IgD-negative memory B cell (primary cell): ENCODE measurements at regions not wholly inside any gene's neighbourhood (a gene's known extent, or its start where the extent isn't known, plus 50 kb on each side); places are given as distances from the start of the nearest gene placed in this dataset.

Source experiments
- H3K27ac Mint-ChIP-seq, 3 donors: one replicate each; pipeline ENCODE4 v1.8.0; 2020 to 2022; ENCODE audit warnings: mild to moderate bottlenecking in 3 of 3, mixed read lengths in 3 of 3, moderate library complexity in 1 of 3
- H3K27me3 Mint-ChIP-seq: one replicate; pipeline ENCODE4 v1.8.0; 2021; ENCODE audit warnings: mixed read lengths
- H3K36me3 Mint-ChIP-seq: one replicate; pipeline ENCODE4 v1.8.0; 2020; ENCODE audit warnings: mild to moderate bottlenecking, mixed read lengths
- H3K4me1 Mint-ChIP-seq, 3 donors: one replicate each; pipeline ENCODE4 v1.8.0; 2020 to 2022; ENCODE audit warnings: mixed read lengths in 3 of 3, mild to moderate bottlenecking in 1 of 3
- H3K4me3 Mint-ChIP-seq, 4 donors: one replicate each; pipeline ENCODE4 v1.8.0; 2020 to 2022; ENCODE audit warnings: mild to moderate bottlenecking in 4 of 4, mixed read lengths in 4 of 4, moderate library complexity in 3 of 4
- H3K9me3 Mint-ChIP-seq, 3 donors: one replicate each; pipeline ENCODE4 v1.8.0; 2020 to 2021; ENCODE audit warnings: mixed read lengths in 3 of 3, mild to moderate bottlenecking in 1 of 3

DNA sequence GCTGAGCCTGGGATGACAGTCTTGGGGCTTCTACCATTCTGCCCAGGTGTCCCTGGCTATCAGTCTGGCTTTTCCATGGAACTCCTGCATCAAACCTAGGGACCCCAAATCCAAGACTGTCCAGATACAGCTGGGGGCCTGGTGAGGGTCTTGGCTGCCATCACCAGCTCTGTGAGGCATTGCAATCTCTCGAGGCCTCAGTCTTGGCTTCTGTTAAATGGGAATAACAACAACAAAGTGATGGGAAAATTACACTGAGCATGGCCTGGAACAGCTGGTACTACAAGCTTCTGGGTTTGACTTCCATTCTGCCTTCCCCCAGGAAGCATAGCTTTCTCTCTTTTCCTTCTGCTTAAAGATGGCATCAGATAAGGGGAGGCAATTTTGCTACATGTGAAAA lies 50.0 kb upstream of the LCTL start:
- Mint-ChIP-seq H3K27me3 (peaks cover 2% of the 10 kb centered on the region), H3K4me3 (no peak overlapping the region), H3K27ac (no peak overlapping the region), H3K4me1 (peaks cover 12 to 14% (median 13%) of the 10 kb centered on the region in 3 donors), H3K9me3 (no peaks in the 10 kb centered on the region), H3K36me3 (no peaks in the 10 kb centered on the region)

GRCh38 chr15:66617137-66618090 lies 51.6 kb upstream of the LCTL start:
- Mint-ChIP-seq H3K36me3 (peaks cover under 1% of the 10 kb centered on the region), H3K27ac (no peak overlapping the region), H3K27me3 (peaks cover 12% of the 10 kb centered on the region), H3K4me1 (peaks cover 12 to 14% (median 13%) of the 10 kb centered on the region in 3 donors), H3K9me3 (no peaks in the 10 kb centered on the region), H3K4me3 (peak overlapping the region in 2 of 4 donors; percentile 36 to 47)

DNA sequence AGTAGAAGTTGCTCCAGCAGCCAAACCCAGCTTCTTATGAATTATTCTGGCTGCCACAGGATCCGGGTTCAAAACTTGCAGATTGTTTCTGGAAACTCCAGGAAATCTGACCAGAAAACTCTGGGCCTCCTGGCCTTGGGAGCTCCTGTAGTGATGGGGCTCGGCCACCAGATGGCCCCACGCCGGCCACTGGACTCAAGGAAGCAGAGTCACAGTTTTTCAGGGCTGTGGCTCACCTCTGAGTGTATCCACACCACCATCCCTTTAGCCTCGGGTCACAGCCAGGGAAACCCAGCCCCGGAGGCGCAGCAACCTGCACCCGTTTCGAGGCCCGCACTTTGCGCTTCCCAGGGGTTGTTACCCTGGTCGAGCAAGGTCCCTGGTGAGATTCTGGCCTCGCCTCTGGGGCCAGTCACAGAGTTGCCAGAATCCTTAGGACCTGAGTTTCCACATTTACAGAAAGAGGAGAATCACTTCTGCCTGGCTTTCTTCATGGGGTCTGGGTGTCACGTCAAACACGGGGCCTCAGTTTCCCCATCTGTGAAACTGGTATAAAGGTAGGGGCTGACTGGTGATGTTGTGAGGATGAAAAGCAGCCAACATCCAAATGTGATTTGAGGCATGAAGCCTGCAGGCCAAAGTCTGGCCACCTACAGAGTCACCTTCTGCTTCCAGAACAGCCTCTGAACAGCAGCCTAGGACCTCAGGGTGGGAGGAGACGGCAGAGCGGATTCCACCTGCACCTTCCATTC lies 53.5 kb upstream of the LCTL start:
- H3K4me1 Mint-ChIP-seq: peaks cover 10 to 14% (median 10%) of the 10 kb centered on the region in 3 donors
- H3K4me3 Mint-ChIP-seq: no peak overlapping the region
- no peaks in the 10 kb centered on the region for H3K9me3 Mint-ChIP-seq
- peaks cover 1% of the 10 kb centered on the region for H3K36me3 Mint-ChIP-seq
- H3K27me3 Mint-ChIP-seq: peaks cover 22% of the 10 kb centered on the region
- no peak overlapping the region for H3K27ac Mint-ChIP-seq

DNA sequence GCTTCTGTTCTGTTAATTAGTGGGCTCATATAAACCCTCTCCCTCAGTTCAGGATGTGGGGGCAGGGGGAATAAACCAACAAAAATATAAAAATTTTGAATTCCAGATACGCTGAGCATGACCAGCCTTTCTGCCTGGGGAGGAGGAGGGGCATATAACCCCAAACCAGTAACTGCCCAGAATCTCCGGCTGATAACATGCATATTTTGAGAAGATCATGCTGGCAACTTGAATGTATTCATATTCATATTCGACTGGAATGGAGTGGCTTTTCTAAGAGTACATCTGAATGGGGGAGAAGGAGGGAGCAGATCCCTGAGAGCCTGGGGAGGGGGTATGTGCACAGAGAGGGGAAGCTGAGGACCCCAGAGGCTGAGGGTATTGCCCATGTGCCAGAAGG lies 54.5 kb upstream of the LCTL start:
- H3K36me3 Mint-ChIP-seq: peaks cover 1% of the 10 kb centered on the region
- H3K4me1 Mint-ChIP-seq: peaks cover 10% of the 10 kb centered on the region in 3 donors
- H3K9me3 Mint-ChIP-seq: no peaks in the 10 kb centered on the region
- H3K4me3 Mint-ChIP-seq: no peak overlapping the region
- peaks cover 22% of the 10 kb centered on the region for H3K27me3 Mint-ChIP-seq
- no peak overlapping the region for H3K27ac Mint-ChIP-seq

DNA sequence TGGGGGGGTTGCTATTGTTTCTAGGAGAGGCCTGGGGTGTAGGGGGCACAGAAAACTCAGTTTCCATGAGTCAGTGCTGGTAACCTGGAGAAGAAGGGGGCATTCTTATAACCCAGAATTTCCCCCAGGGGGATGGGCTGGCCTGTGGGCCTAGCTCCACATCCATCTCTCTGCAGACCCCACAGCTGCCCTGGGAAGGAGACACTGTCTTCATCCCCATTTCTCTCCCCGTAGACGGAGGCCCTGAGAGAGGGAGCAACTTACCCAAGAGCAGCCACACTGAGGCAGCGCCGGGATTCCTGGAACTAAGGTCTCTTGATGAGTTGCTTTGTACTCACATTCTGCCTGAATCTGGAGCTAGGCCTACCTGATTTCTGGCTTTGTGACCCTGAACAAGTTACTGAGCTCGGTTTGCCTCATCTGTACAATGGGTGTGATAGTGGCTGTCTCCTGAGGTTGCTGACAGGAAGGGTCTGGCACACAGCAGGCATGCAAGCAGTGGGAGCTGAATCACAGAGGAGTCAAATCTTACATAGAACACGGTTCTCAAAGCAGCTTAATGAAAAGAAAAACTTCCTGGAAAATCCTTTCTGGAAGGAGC lies 55.0 kb upstream of the LCTL start:
- peaks cover 22% of the 10 kb centered on the region for H3K27me3 Mint-ChIP-seq
- peaks cover 10% of the 10 kb centered on the region in 3 donors for H3K4me1 Mint-ChIP-seq
- peaks cover 1% of the 10 kb centered on the region for H3K36me3 Mint-ChIP-seq
- no peaks in the 10 kb centered on the region for H3K9me3 Mint-ChIP-seq
- H3K27ac Mint-ChIP-seq: no peak overlapping the region
- no peak overlapping the region for H3K4me3 Mint-ChIP-seq

- no peak overlapping the region for H3K4me3 Mint-ChIP-seq
- no peaks in the 10 kb centered on the region for H3K9me3 Mint-ChIP-seq
- no peak overlapping the region for H3K27ac Mint-ChIP-seq
- peaks cover 22% of the 10 kb centered on the region for H3K27me3 Mint-ChIP-seq
- H3K36me3 Mint-ChIP-seq: peaks cover 1% of the 10 kb centered on the region
- H3K4me1 Mint-ChIP-seq: peaks cover 4 to 8% (median 7%) of the 10 kb centered on the region in 3 donors
Observed at GRCh38 chr15:66621491-66622467, 56.0 kb upstream of the LCTL start.

DNA sequence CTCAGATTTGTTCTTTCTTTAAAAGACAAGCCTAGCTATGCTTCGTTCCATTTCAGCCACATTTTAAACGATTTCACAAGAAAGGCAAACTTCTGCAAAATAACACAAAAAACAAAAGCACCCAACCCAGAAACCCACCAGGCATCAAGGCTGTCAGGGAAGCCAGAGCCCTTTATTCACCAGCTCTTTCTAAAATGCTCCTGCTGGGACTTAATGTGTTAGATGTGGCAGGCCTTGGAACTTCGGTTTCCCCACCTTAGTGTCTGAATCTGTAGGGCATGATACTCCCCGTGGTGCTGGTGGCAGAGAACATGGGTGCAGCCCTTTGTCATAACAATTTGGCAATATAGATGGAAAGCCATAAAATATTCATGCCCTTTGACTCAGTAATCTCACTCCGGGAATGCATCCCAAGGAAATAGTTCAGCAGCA lies 56.8 kb upstream of the LCTL start:
- Mint-ChIP-seq H3K27ac (no peak overlapping the region), H3K4me1 (peaks cover 0 to 3% (median under 1%) of the 10 kb centered on the region in 3 donors), H3K36me3 (peaks cover 1% of the 10 kb centered on the region), H3K4me3 (no peak overlapping the region), H3K9me3 (no peaks in the 10 kb centered on the region), H3K27me3 (peaks cover 22% of the 10 kb centered on the region)

DNA sequence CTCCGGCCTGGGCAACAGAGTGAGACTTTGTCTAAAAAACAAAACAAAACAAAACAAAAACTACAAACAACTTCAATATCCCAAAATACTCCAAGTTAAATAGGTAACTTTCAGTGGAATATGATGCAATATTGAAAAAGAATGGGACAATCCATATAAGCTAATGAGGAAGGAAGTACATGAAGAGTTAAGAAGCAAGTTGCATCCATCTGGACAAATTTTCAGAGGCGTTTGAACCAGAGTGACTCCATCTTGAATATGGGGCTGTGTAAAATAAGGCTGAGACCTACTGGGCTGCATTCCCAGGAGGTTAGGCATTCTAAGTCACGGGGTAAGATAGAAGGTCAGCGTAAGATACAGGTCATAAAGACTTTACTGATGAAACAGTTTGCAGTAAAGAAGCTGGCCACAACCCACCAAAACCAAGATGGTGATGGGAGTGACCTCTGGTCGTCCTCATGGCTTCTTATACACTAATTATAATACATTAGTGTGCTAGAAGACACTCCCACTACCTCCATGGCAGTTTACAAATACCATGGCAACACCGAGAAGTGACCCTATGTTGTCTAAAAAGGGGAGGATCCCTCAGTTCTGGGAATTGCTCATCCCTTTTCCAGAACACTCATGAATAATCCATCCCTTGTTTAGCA lies 58.1 kb upstream of the LCTL start:
- Mint-ChIP-seq H3K9me3 (no peaks in the 10 kb centered on the region), H3K4me3 (no peak overlapping the region), H3K27me3 (peaks cover 24% of the 10 kb centered on the region), H3K27ac (no peak overlapping the region), H3K36me3 (peaks cover 1% of the 10 kb centered on the region), H3K4me1 (peaks cover 0 to 2% (median 0%) of the 10 kb centered on the region in 3 donors)

GRCh38 chr15:66625531-66625930 lies 59.7 kb upstream of the LCTL start:
- no peaks in the 10 kb centered on the region for H3K9me3 Mint-ChIP-seq

DNA sequence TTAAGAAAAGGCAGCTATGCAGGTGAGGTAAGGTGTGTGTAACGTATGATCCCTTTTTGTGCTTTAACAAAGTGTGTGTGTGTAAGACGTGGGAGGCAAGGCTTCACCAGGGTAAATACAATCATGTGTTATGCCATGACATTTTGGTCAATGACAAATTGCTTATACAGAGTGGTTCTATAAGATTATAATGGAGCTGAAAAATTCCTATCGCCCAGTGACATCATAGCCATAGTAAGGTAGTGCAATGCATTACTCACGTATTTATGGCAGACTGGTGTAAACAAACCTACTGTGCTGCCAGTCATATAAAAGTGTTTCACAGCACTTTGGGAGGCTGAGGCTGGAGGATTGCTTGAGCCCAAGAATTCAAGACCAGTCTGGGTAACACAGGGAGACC lies 60.2 kb upstream of the LCTL start:
- no peak overlapping the region for H3K4me3 Mint-ChIP-seq
- H3K27ac Mint-ChIP-seq: no peak overlapping the region
- peaks cover 22% of the 10 kb centered on the region for H3K27me3 Mint-ChIP-seq
- H3K9me3 Mint-ChIP-seq: no peaks in the 10 kb centered on the region
- H3K36me3 Mint-ChIP-seq: peaks cover 1% of the 10 kb centered on the region
- H3K4me1 Mint-ChIP-seq: no peaks in the 10 kb centered on the region

More at GRCh38 chr15:66625531-66625930, 59.7 kb upstream of the LCTL start:
- Mint-ChIP-seq H3K4me1 (no peaks in the 10 kb centered on the region), H3K27me3 (peaks cover 26% of the 10 kb centered on the region), H3K4me3 (no peak overlapping the region), H3K27ac (no peak overlapping the region), H3K36me3 (peaks cover 1% of the 10 kb centered on the region)

- no peaks in the 10 kb centered on the region for H3K36me3 Mint-ChIP-seq
- H3K4me3 Mint-ChIP-seq: no peak overlapping the region
- peaks cover 4% of the 10 kb centered on the region for H3K27me3 Mint-ChIP-seq
- H3K4me1 Mint-ChIP-seq: peaks cover 0 to 1% (median 0%) of the 10 kb centered on the region in 3 donors
- no peaks in the 10 kb centered on the region for H3K9me3 Mint-ChIP-seq
- no peak overlapping the region for H3K27ac Mint-ChIP-seq
Observed at GRCh38 chr15:66628976-66629723, 63.4 kb upstream of the LCTL start.

DNA sequence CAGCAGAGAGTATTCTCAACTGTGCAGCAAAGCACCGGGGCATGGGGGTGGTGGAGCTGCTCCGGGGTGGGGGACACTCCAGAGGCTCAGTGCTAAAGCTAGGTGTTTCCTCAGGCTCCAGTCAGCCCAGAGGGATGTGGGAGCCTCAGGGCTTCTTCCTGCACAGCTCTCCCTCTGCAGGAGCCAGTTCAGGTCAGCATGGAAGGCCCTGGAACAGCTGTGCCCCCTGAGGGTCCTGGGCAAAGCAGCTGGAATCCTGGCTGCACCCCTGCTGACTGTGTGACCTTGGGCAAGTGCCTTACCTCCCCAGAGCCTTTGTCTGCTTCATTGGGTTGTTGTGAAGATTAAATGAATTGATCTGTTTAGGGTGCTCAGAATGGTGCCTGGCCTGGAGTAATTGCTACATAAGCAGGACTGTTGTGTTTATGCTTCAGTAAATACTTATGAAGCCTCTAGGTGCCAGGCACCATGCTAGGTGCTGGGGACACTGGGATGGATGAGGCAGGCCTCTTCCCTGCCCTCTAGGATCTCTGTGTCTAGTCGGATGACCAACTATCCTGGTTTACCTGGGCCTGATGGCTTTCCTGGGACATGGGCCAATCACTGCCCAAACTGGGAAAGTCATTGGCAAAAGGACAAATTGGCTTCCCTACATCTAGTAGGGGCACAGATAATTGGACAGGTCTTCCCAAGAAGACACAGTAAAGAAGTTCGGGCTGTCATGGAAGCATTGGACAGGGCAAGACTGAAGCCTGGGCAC lies 64.2 kb upstream of the LCTL start:
- Mint-ChIP-seq H3K36me3 (no peaks in the 10 kb centered on the region), H3K4me3 (no peak overlapping the region), H3K9me3 (no peaks in the 10 kb centered on the region), H3K27me3 (peaks cover 4% of the 10 kb centered on the region), H3K27ac (no peak overlapping the region), H3K4me1 (peaks cover 0 to 1% (median 0%) of the 10 kb centered on the region in 3 donors)
